ENCODE measurements at regions not wholly inside any gene's neighbourhood (a gene's known extent, or its start where the extent isn't known, plus 50 kb on each side); places are given as distances from the start of the nearest gene placed in this dataset.

DNA sequence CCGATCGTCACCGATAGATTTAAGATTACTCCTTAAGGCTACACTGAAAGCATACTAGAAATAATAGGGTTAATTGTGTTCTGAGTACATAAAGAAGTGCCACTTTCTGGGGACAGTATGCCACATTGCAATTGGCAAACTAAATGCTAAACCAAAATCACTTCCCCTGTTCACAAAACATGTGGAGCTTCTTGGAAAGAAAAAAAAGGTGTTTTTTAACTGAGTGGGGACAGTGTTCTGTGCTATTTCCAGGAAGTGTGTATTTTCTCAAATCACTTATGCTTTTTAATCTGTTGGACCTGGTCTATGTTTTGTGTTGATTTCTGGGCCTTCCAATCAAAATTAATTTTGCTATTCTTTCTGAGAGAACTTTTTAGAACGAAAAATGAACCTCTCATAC lies 149.3 kb upstream of the MPDZ start:
- no peaks in the 10 kb centered on the region for H3K9me2 ChIP-seq (ENCODE audit: insufficient read depth)
- H3K4me1 ChIP-seq (ENCODE audit: insufficient read depth) = peaks cover 45% of the 10 kb centered on the region
- H3K27me3 ChIP-seq (ENCODE audit: insufficient read depth) = no peaks in the 10 kb centered on the region
- no peak overlapping the region for H3K4me2 ChIP-seq
- H3K79me2 ChIP-seq (replicated peaks; ENCODE audit: insufficient read depth) = no peaks in the 10 kb centered on the region
- ATAC-seq (no peak), DNase-seq (ENCODE audit: low spot score) (no peak)
- TF ChIP-seq, protein P1, sequence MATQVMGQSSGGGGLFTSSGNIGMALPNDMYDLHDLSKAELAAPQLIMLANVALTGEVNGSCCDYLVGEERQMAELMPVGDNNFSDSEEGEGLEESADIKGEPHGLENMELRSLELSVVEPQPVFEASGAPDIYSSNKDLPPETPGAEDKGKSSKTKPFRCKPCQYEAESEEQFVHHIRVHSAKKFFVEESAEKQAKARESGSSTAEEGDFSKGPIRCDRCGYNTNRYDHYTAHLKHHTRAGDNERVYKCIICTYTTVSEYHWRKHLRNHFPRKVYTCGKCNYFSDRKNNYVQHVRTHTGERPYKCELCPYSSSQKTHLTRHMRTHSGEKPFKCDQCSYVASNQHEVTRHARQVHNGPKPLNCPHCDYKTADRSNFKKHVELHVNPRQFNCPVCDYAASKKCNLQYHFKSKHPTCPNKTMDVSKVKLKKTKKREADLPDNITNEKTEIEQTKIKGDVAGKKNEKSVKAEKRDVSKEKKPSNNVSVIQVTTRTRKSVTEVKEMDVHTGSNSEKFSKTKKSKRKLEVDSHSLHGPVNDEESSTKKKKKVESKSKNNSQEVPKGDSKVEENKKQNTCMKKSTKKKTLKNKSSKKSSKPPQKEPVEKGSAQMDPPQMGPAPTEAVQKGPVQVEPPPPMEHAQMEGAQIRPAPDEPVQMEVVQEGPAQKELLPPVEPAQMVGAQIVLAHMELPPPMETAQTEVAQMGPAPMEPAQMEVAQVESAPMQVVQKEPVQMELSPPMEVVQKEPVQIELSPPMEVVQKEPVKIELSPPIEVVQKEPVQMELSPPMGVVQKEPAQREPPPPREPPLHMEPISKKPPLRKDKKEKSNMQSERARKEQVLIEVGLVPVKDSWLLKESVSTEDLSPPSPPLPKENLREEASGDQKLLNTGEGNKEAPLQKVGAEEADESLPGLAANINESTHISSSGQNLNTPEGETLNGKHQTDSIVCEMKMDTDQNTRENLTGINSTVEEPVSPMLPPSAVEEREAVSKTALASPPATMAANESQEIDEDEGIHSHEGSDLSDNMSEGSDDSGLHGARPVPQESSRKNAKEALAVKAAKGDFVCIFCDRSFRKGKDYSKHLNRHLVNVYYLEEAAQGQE (IDR thresholded peaks at IDR 0.05; ENCODE audit: unreplicated experiment) = no peak
- TF ChIP-seq STAT1 (IDR thresholded peaks at IDR 0.05; ENCODE audit: unreplicated experiment) (no peak), CREB1 (CRISPR knock-in tag; IDR thresholded peaks at IDR 0.05; ENCODE audit: low read depth) (no peak), EZH2phosphoT487 (IDR thresholded peaks at IDR 0.05; ENCODE audit: unreplicated experiment) (no peak), JUNB (IDR thresholded peaks at IDR 0.05; ENCODE audit: unreplicated experiment) (no peak), NANOG (IDR thresholded peaks at IDR 0.05; ENCODE audit: borderline replicate concordance) (no peak), POLR2AphosphoS5 (IDR thresholded peaks at IDR 0.05; ENCODE audit: low read depth) (no peak), EZH2 (IDR thresholded peaks at IDR 0.05; ENCODE audit: low read depth, unreplicated experiment) (no peak), ZNF331 (CRISPR knock-in tag; IDR thresholded peaks at IDR 0.05; ENCODE audit: low read depth) (no peak), ZNF114 (CRISPR knock-in tag; IDR thresholded peaks at IDR 0.05) (no peak)
- TF ChIP-seq, protein P2, sequence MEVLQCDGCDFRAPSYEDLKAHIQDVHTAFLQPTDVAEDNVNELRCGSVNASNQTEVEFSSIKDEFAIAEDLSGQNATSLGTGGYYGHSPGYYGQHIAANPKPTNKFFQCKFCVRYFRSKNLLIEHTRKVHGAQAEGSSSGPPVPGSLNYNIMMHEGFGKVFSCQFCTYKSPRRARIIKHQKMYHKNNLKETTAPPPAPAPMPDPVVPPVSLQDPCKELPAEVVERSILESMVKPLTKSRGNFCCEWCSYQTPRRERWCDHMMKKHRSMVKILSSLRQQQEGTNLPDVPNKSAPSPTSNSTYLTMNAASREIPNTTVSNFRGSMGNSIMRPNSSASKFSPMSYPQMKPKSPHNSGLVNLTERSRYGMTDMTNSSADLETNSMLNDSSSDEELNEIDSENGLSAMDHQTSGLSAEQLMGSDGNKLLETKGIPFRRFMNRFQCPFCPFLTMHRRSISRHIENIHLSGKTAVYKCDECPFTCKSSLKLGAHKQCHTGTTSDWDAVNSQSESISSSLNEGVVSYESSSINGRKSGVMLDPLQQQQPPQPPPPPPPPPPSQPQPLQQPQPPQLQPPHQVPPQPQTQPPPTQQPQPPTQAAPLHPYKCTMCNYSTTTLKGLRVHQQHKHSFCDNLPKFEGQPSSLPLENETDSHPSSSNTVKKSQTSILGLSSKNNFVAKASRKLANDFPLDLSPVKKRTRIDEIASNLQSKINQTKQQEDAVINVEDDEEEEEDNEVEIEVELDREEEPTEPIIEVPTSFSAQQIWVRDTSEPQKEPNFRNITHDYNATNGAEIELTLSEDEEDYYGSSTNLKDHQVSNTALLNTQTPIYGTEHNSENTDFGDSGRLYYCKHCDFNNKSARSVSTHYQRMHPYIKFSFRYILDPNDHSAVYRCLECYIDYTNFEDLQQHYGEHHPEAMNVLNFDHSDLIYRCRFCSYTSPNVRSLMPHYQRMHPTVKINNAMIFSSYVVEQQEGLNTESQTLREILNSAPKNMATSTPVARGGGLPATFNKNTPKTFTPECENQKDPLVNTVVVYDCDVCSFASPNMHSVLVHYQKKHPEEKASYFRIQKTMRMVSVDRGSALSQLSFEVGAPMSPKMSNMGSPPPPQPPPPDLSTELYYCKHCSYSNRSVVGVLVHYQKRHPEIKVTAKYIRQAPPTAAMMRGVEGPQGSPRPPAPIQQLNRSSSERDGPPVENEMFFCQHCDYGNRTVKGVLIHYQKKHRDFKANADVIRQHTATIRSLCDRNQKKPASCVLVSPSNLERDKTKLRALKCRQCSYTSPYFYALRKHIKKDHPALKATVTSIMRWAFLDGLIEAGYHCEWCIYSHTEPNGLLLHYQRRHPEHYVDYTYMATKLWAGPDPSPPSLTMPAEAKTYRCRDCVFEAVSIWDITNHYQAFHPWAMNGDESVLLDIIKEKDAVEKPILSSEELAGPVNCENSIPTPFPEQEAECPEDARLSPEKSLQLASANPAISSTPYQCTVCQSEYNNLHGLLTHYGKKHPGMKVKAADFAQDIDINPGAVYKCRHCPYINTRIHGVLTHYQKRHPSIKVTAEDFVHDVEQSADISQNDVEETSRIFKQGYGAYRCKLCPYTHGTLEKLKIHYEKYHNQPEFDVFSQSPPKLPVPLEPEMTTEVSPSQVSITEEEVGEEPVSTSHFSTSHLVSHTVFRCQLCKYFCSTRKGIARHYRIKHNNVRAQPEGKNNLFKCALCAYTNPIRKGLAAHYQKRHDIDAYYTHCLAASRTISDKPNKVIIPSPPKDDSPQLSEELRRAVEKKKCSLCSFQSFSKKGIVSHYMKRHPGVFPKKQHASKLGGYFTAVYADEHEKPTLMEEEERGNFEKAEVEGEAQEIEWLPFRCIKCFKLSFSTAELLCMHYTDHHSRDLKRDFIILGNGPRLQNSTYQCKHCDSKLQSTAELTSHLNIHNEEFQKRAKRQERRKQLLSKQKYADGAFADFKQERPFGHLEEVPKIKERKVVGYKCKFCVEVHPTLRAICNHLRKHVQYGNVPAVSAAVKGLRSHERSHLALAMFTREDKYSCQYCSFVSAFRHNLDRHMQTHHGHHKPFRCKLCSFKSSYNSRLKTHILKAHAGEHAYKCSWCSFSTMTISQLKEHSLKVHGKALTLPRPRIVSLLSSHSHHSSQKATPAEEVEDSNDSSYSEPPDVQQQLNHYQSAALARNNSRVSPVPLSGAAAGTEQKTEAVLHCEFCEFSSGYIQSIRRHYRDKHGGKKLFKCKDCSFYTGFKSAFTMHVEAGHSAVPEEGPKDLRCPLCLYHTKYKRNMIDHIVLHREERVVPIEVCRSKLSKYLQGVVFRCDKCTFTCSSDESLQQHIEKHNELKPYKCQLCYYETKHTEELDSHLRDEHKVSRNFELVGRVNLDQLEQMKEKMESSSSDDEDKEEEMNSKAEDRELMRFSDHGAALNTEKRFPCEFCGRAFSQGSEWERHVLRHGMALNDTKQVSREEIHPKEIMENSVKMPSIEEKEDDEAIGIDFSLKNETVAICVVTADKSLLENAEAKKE (CRISPR knock-in tag; IDR thresholded peaks at IDR 0.05) = no peak
- TF ChIP-seq, protein P3, sequence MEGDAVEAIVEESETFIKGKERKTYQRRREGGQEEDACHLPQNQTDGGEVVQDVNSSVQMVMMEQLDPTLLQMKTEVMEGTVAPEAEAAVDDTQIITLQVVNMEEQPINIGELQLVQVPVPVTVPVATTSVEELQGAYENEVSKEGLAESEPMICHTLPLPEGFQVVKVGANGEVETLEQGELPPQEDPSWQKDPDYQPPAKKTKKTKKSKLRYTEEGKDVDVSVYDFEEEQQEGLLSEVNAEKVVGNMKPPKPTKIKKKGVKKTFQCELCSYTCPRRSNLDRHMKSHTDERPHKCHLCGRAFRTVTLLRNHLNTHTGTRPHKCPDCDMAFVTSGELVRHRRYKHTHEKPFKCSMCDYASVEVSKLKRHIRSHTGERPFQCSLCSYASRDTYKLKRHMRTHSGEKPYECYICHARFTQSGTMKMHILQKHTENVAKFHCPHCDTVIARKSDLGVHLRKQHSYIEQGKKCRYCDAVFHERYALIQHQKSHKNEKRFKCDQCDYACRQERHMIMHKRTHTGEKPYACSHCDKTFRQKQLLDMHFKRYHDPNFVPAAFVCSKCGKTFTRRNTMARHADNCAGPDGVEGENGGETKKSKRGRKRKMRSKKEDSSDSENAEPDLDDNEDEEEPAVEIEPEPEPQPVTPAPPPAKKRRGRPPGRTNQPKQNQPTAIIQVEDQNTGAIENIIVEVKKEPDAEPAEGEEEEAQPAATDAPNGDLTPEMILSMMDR (conservative IDR thresholded peaks at IDR 0.05; ENCODE audit: low read depth in 2 of 2) = no peak
- TF ChIP-seq, protein P4, sequence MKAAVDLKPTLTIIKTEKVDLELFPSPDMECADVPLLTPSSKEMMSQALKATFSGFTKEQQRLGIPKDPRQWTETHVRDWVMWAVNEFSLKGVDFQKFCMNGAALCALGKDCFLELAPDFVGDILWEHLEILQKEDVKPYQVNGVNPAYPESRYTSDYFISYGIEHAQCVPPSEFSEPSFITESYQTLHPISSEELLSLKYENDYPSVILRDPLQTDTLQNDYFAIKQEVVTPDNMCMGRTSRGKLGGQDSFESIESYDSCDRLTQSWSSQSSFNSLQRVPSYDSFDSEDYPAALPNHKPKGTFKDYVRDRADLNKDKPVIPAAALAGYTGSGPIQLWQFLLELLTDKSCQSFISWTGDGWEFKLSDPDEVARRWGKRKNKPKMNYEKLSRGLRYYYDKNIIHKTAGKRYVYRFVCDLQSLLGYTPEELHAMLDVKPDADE (IDR thresholded peaks at IDR 0.05) = no peak
- H3K4me3 Mint-ChIP-seq = no peak overlapping the region
- H2AFZ ChIP-seq = no peak overlapping the region
- H3K36me3 ChIP-seq (ENCODE audit: insufficient read depth) = no peaks in the 10 kb centered on the region
- H3K4me3 ChIP-seq = no peak overlapping the region
- H3K27ac Mint-ChIP-seq = peak overlapping the region; percentile 90
- no peaks in the 10 kb centered on the region for H3K36me3 Mint-ChIP-seq (ENCODE audit: low read depth)
- H3K27ac ChIP-seq (ENCODE audit: low read depth) = no peak overlapping the region
- H3K4me1 Mint-ChIP-seq = peaks cover 44% of the 10 kb centered on the region
- no peaks in the 10 kb centered on the region for H3F3A ChIP-seq (replicated peaks; ENCODE audit: low read depth)
- peaks cover 2% of the 10 kb centered on the region for H3K27me3 Mint-ChIP-seq (ENCODE audit: insufficient read depth, low read depth, poor library complexity)
- H3K9me3 Mint-ChIP-seq = no peaks in the 10 kb centered on the region
- no peaks in the 10 kb centered on the region for H4K20me1 ChIP-seq (replicated peaks; ENCODE audit: insufficient read depth)

Data from GM23338 (cell line).